Mucosa of descending colon (tissue), 3 donors: ENCODE measurements at regions not wholly inside any gene's neighbourhood (a gene's known extent, or its start where the extent isn't known, plus 50 kb on each side); places are given as distances from the start of the nearest gene placed in this dataset.

Experiments used
- ATAC-seq: fragments of 200-7000 bp; cut with Tn5 transposase; one replicate; pipeline ENCODE4 v1.9.1; 2020; ENCODE audit warnings: mild to moderate bottlenecking, moderate library complexity
- DNase-seq, 3 donors: peaks; one replicate each; pipeline ENCODE4 v3.0.0-alpha.2; 2020
- H3K36me3 ChIP-seq: fragments of 200-600 bp; one replicate; pipeline ENCODE4 v1.8.0; 2021; ENCODE audit warnings: low read depth, mild to moderate bottlenecking
- H3K4me1 ChIP-seq: fragments of 200-600 bp; one replicate; pipeline ENCODE4 v1.8.0; 2021; ENCODE audit warnings: low read depth, mild to moderate bottlenecking
- H3K4me3 ChIP-seq: fragments of 200-600 bp; one replicate; pipeline ENCODE4 v1.8.0; 2021; ENCODE audit warnings: mild to moderate bottlenecking
- H3K9me3 ChIP-seq: fragments of 200-600 bp; one replicate; pipeline ENCODE4 v1.8.0; 2021; ENCODE audit warnings: mild to moderate bottlenecking
- CTCF ChIP-seq: fragments of 200-600 bp; IDR thresholded peaks from one replicate; pipeline ENCODE4 v1.8.0; 2022; ENCODE audit warnings: antibody characterized with exemption, mild to moderate bottlenecking
- intact Hi-C, 2 donors: fragments of 100-400 bp; cut with DNase I in 1 of 2; cut with micrococcal nuclease in 1 of 2; formaldehyde crosslinking; loops; one replicate each; pipeline versions ENCODE4 v1.11.0 to v1.11.1; 2022; cut with DNase I, micrococcal nuclease
- donor health status: DM: no; HTN: no; CAD: no; lungs with moderate emphysema.
- donor health status: DM: no; HTN: no; CAD: no.
- donor health status: DM: no; HTN: yes; CAD: no.

DNA sequence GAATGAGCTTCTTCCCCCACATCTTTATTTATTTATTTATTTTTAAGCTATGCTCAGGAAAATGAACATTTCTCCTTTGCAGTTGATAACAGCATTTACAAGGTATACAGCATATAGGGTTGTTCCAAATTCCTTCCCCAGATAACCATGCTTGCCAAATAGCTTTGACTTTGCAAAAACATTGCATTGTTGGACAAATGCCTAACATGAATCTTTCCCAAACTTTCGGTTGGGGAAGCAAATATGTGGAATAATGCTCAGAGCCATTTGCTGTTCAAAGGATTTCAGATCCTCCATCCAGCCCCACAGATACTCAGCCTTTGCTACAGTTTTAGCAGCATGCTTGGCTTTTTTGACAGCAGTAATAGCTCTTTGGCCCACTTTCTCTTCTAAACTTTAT, 127.2 kb upstream of the AGA start:
- TF ChIP-seq CTCF: no peak
- DNase-seq (no peak), ATAC-seq (no peak)
- Histone ChIP-seq H3K4me1 (no peaks in the 10 kb centered on the region), H3K36me3 (no peaks in the 10 kb centered on the region), H3K9me3 (no peaks in the 10 kb centered on the region), H3K4me3 (no peak overlapping the region)
- intact Hi-C loops: no loop called here

GRCh38 chr4:177573507-177573906, 131.3 kb upstream of the AGA start:
- intact Hi-C loops: no loop called here
- no peak for TF ChIP-seq CTCF
- no peak for ATAC-seq

DNA sequence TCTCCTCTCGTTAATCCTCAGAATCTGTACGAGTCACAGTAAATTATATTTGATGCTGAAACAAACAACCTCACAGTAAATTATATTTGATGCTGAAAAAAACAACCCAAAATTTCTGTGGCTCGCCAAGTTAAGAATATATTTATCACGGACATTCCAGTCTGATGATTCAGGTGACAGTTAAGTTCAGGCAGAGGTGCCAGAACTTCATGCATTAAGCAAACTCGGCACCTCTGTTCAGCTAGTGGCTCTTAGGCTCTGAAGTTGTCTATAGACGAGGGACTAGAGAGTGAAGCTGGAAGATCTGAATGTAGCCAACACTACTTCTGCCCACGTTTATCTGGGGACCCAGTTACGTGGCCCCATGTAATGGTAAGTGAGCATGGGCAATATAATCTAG, 132.2 kb upstream of the AGA start:
- Histone ChIP-seq H3K9me3 (no peaks in the 10 kb centered on the region), H3K4me1 (no peaks in the 10 kb centered on the region), H3K36me3 (no peaks in the 10 kb centered on the region), H3K4me3 (no peak overlapping the region)
- no peak for DNase-seq
- intact Hi-C loops: no loop called here
- ATAC-seq: no peak
- TF ChIP-seq CTCF: no peak

More at GRCh38 chr4:177573507-177573906, 131.3 kb upstream of the AGA start:
- H3K4me3 ChIP-seq: no peak overlapping the region
- no peaks in the 10 kb centered on the region for H3K9me3 ChIP-seq
- H3K4me1 ChIP-seq: no peaks in the 10 kb centered on the region
- H3K36me3 ChIP-seq: no peaks in the 10 kb centered on the region
- DNase-seq: no peak

DNA sequence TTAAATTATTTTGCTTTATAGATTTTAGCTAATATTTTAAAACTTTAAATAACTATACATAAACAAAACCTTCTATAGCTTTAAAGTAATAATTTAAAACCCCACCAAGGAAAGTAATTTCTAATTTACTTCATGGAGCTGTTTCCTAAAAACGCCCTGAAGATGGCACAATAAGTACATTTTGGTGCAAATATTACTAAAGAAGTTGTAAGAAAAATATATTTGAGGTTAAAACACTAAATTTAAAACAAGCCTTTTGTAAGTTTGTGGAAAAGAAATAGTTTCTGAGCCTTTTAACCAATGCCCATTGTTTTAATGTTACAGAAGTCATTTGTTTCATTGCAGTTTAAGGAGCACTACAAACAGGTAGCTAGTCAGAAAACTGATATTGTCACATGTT, 137.4 kb upstream of the AGA start:
- Histone ChIP-seq H3K4me3 (no peak overlapping the region), H3K4me1 (no peaks in the 10 kb centered on the region), H3K9me3 (no peaks in the 10 kb centered on the region), H3K36me3 (no peaks in the 10 kb centered on the region)
- DNase-seq (no peak), ATAC-seq (no peak)
- no peak for TF ChIP-seq CTCF
- intact Hi-C loops: no loop called here

DNA sequence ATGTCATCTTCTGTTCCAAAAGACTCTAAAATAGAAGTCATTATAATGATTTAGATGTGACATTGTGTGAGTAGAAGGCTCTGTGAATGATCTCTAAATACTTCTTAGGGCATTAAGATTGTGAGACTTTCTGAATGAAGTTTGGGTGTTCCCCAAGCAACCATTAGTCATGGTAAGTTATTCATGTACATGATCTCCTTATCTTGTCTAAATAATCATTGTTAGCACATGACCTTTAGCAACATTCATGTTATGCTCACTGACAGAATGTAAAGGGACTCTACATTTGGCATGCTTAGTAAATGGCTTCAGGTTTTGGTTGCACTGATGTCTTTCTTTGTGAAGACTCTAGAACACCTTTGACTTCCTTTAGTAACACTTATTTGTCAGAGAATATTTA, 140.8 kb upstream of the AGA start:
- TF ChIP-seq CTCF: no peak

GRCh38 chr4:177587989-177588388, 145.8 kb upstream of the AGA start:
- DNase-seq: no peak
- Histone ChIP-seq H3K36me3 (no peaks in the 10 kb centered on the region), H3K4me3 (no peak overlapping the region), H3K9me3 (no peaks in the 10 kb centered on the region), H3K4me1 (no peaks in the 10 kb centered on the region)
- no peak for TF ChIP-seq CTCF
- no peak for ATAC-seq
- intact Hi-C loops: no loop called here

More for the DNA sequence above, 140.8 kb upstream of the AGA start:
- ATAC-seq (no peak), DNase-seq (no peak)
- H3K9me3 ChIP-seq: no peaks in the 10 kb centered on the region
- intact Hi-C loops: no loop called here
- H3K4me3 ChIP-seq: no peak overlapping the region
- no peaks in the 10 kb centered on the region for H3K4me1 ChIP-seq
- no peaks in the 10 kb centered on the region for H3K36me3 ChIP-seq
